GM21526 (cell line): ENCODE measurements at regions not wholly inside any gene's neighbourhood (a gene's known extent, or its start where the extent isn't known, plus 50 kb on each side); places are given as distances from the start of the nearest gene placed in this dataset.
"Not testable (repeated sequence)": the region's sequence is repeated elsewhere in the genome, so short reads cannot be mapped to it uniquely, and the experiment has no call there.

ENCODE experiments used
- ATAC-seq: cut with Tn5 transposase; IDR thresholded peaks from one replicate; pipeline ENCODE4 v1.9.1; 2021; ENCODE audit warnings: moderate library complexity; ENCODE audit not compliant: unreplicated experiment, low FRiP score

GRCh38 chr16:17566656-17567450 is 96.1 kb upstream of the XYLT1 start:
- ATAC-seq: no peak

GRCh38 chr16:17566075-17566474 is 95.3 kb upstream of the XYLT1 start:
- ATAC-seq: no peak

- no peak for ATAC-seq
Measured at GRCh38 chr16:17565605-17566004, 94.8 kb upstream of the XYLT1 start.

- no peak for ATAC-seq
Measured at GRCh38 chr16:17564856-17565255, 94.1 kb upstream of the XYLT1 start.

GRCh38 chr16:17563323-17564091 is 92.7 kb upstream of the XYLT1 start:
- ATAC-seq: no peak

GRCh38 chr16:17561056-17561455 is 90.3 kb upstream of the XYLT1 start:
- ATAC-seq: no peak

GRCh38 chr16:17560548-17560947 is 89.8 kb upstream of the XYLT1 start:
- ATAC-seq: no peak

- ATAC-seq: no peak
Measured at GRCh38 chr16:17559394-17559793, 88.6 kb upstream of the XYLT1 start.

GRCh38 chr16:17557949-17558348 is 87.2 kb upstream of the XYLT1 start:
- ATAC-seq: no peak

- no peak for ATAC-seq
Measured at GRCh38 chr16:17557480-17557879, 86.7 kb upstream of the XYLT1 start.

GRCh38 chr16:17556276-17557052 is 85.7 kb upstream of the XYLT1 start:
- no peak for ATAC-seq

GRCh38 chr16:17555176-17555575 is 84.4 kb upstream of the XYLT1 start:
- ATAC-seq: no peak

GRCh38 chr16:17552351-17552750 is 81.6 kb upstream of the XYLT1 start:
- ATAC-seq: no peak

GRCh38 chr16:17551682-17552081 is 80.9 kb upstream of the XYLT1 start:
- not testable (repeated sequence) for ATAC-seq

GRCh38 chr16:17548825-17549224 is 78.1 kb upstream of the XYLT1 start:
- ATAC-seq: no peak

GRCh38 chr16:17544785-17545184 is 74.0 kb upstream of the XYLT1 start:
- no peak for ATAC-seq

GRCh38 chr16:17544304-17544703 is 73.5 kb upstream of the XYLT1 start:
- no peak for ATAC-seq

- ATAC-seq: no peak
Measured at GRCh38 chr16:17543073-17543472, 72.3 kb upstream of the XYLT1 start.

GRCh38 chr16:17541324-17541723 is 70.6 kb upstream of the XYLT1 start:
- no peak for ATAC-seq

- ATAC-seq: no peak
Measured at GRCh38 chr16:17538927-17539326, 68.2 kb upstream of the XYLT1 start.

- ATAC-seq: no peak
Measured at GRCh38 chr16:17532338-17532995, 61.7 kb upstream of the XYLT1 start.
